Glutamatergic neuron (in vitro differentiated cells): ENCODE measurements at regions not wholly inside any gene's neighbourhood (a gene's known extent, or its start where the extent isn't known, plus 50 kb on each side); places are given as distances from the start of the nearest gene placed in this dataset.

ENCODE experiments used
- DNase-seq: peaks from one replicate; pipeline ENCODE4 v3.0.0; 2022
- H3K27ac Mint-ChIP-seq: one replicate; pipeline ENCODE4 v1.8.0; 2020; ENCODE audit warnings: mild to moderate bottlenecking, mixed read lengths, inconsistent platforms; ENCODE audit not compliant: unreplicated experiment
- H3K27me3 Mint-ChIP-seq: one replicate; pipeline ENCODE4 v1.8.0; 2020; ENCODE audit warnings: mild to moderate bottlenecking, moderate library complexity, mixed read lengths, inconsistent platforms; ENCODE audit not compliant: unreplicated experiment
- H3K36me3 Mint-ChIP-seq: one replicate; pipeline ENCODE4 v1.8.0; 2020; ENCODE audit warnings: mild to moderate bottlenecking, mixed read lengths, inconsistent platforms; ENCODE audit not compliant: unreplicated experiment
- H3K4me1 Mint-ChIP-seq: one replicate; pipeline ENCODE4 v1.8.0; 2020; ENCODE audit warnings: mild to moderate bottlenecking, low read depth, mixed read lengths, inconsistent platforms; ENCODE audit not compliant: unreplicated experiment
- H3K4me3 Mint-ChIP-seq: one replicate; pipeline ENCODE4 v1.8.0; 2020; ENCODE audit warnings: mild to moderate bottlenecking, mixed read lengths, inconsistent platforms; ENCODE audit not compliant: unreplicated experiment
- H3K9me3 Mint-ChIP-seq: one replicate; pipeline ENCODE4 v1.8.0; 2020; ENCODE audit warnings: mild to moderate bottlenecking, moderate library complexity, mixed read lengths, inconsistent platforms; ENCODE audit not compliant: unreplicated experiment
- TF ChIP-seq, protein P1 (sequence below): fragments of 200-600 bp; sonication (generic); IDR thresholded peaks from one replicate; pipeline ENCODE4 v1.5.0; 2021; ENCODE audit not compliant: partially characterized antibody, unreplicated experiment

DNA sequence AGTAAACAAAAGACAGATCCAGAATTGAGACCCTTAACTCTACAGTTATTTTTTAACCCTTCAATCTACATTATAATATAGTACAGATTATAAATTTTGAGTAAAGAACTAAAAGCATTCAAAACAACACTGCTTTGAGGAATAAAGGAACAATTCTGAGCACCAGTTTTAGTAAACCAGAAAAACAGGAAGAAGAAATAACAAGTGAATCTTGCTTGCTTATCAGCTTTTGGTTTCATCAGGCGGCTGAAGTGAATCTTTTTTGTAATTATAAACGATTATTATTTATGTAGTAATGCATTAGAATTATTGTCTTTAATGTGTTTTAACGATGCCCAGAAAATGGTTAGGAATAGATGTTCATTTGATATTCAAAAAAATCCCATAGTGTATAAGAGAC, 305.4 kb downstream of the ARAP2 start:
- Mint-ChIP-seq H3K27ac (no peak overlapping the region), H3K4me1 (peaks cover 8% of the 10 kb centered on the region), H3K9me3 (no peaks in the 10 kb centered on the region), H3K36me3 (no peaks in the 10 kb centered on the region), H3K27me3 (no peaks in the 10 kb centered on the region), H3K4me3 (no peak overlapping the region)
- TF ChIP-seq, protein P1, sequence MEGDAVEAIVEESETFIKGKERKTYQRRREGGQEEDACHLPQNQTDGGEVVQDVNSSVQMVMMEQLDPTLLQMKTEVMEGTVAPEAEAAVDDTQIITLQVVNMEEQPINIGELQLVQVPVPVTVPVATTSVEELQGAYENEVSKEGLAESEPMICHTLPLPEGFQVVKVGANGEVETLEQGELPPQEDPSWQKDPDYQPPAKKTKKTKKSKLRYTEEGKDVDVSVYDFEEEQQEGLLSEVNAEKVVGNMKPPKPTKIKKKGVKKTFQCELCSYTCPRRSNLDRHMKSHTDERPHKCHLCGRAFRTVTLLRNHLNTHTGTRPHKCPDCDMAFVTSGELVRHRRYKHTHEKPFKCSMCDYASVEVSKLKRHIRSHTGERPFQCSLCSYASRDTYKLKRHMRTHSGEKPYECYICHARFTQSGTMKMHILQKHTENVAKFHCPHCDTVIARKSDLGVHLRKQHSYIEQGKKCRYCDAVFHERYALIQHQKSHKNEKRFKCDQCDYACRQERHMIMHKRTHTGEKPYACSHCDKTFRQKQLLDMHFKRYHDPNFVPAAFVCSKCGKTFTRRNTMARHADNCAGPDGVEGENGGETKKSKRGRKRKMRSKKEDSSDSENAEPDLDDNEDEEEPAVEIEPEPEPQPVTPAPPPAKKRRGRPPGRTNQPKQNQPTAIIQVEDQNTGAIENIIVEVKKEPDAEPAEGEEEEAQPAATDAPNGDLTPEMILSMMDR, result no peak
- no peak for DNase-seq

DNA sequence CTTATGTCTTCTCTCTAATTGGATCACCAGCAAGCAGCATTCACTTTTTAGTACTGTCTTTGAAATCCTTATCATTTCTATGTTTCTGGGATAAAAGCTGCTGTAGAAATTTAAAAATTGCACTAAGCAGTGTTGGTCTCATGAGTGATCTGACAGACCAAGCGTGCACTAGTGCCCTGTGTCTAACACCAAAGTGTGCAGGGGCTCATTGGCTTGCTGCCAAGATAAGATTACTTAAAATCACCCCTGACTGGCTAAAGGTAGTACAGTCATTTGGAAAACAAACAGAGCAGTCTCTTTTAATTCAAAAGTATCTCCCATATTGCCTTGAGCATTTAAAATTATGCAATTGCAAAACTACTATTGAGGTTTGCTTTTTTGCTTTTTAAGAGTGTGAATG, 304.6 kb downstream of the ARAP2 start:
- Mint-ChIP-seq H3K27me3 (no peaks in the 10 kb centered on the region), H3K27ac (no peak overlapping the region), H3K9me3 (no peaks in the 10 kb centered on the region), H3K36me3 (no peaks in the 10 kb centered on the region), H3K4me1 (peaks cover 3% of the 10 kb centered on the region), H3K4me3 (no peak overlapping the region)
- TF ChIP-seq, protein P1, result no peak
- DNase-seq, result no peak

DNA sequence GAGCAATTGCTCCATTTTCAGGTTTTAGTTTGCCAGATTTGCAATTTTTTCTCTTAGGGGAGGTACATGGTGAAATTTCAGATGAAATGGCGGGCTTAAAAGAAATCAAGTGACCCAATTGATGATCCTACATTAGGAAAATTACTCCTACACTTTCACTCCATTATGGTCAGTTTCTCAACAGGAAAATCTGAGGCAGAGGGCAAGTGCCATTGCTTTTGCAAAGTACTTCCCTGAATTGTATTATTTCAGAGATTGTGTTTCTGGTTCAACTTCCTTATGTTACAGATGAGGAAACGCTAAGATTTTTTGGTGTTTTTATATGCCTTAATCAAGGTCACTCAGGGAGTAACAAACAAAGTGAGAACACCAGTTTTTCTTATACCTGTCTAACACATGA, 302.2 kb downstream of the ARAP2 start:
- Mint-ChIP-seq H3K27ac (no peak overlapping the region), H3K36me3 (no peaks in the 10 kb centered on the region), H3K27me3 (no peaks in the 10 kb centered on the region), H3K4me1 (peaks cover 3% of the 10 kb centered on the region), H3K9me3 (no peaks in the 10 kb centered on the region), H3K4me3 (no peak overlapping the region)
- TF ChIP-seq, protein P1, result no peak
- DNase-seq, result no peak

DNA sequence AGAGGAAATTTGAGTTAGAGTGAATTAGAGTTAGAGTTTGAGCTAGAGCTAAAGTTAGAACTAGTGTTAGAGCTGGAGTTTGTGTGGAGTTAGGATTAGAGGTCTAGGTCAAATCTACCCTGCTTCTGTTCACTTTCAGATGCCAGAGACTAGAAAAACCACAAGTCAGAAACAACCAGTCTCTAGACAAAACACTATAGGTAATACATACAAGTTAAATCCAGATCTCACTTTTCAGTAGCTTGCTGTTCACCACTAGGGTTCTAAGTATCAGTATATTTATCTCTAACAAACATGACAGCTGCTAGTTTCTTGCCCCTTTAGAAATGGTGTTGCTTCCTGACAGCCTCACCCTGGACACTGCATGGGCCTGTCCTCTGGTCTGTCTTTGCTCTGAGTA, 300.7 kb downstream of the ARAP2 start:
- H3K4me3 Mint-ChIP-seq, result no peak overlapping the region
- DNase-seq, result no peak
- H3K27me3 Mint-ChIP-seq, result no peaks in the 10 kb centered on the region
- no peak overlapping the region for H3K27ac Mint-ChIP-seq
- no peaks in the 10 kb centered on the region for H3K36me3 Mint-ChIP-seq
- no peaks in the 10 kb centered on the region for H3K9me3 Mint-ChIP-seq
- TF ChIP-seq, protein P1, result no peak
- H3K4me1 Mint-ChIP-seq, result no peaks in the 10 kb centered on the region

DNA sequence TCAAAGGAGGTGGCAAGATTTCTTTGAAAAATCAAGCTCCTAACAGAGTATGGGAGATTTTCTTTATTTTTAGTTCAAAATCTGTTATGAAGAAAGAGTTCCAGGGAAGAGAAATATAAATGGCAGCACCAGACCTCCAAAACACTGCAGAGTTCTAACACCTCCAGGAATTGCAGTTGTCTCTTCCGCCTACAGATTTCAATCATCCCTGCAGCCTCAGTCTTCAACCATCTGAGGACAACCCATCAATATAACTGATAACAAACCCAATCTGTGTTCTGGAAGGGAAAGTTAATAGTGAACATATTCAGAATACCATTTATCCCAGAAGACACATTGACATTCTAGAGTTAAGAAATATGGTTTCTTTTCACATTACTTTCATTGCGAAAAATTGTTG, 296.1 kb downstream of the ARAP2 start:
- H3K4me1 Mint-ChIP-seq, result no peaks in the 10 kb centered on the region
- H3K27ac Mint-ChIP-seq, result no peak overlapping the region
- DNase-seq, result no peak
- TF ChIP-seq, protein P1, result no peak
- no peaks in the 10 kb centered on the region for H3K36me3 Mint-ChIP-seq
- H3K4me3 Mint-ChIP-seq, result no peak overlapping the region
- H3K9me3 Mint-ChIP-seq, result no peaks in the 10 kb centered on the region
- no peaks in the 10 kb centered on the region for H3K27me3 Mint-ChIP-seq
